GM12878 (cell line): ENCODE measurements at regions not wholly inside any gene's neighbourhood (a gene's known extent, or its start where the extent isn't known, plus 50 kb on each side); places are given as distances from the start of the nearest gene placed in this dataset.

Experiments used
- ATAC-seq: fragments of 200-7000 bp; cut with Tn5 transposase; 3 replicates; pipeline ENCODE4 v1.9.1; 2020; ENCODE audit warnings: mild to moderate bottlenecking, moderate library complexity
- BruUV-seq: library from RNA; stranded (reverse); fragments of 400-500 nt; replicated peaks from 2 replicates; lab custom pipeline; 2021; lab: Mats Ljungman, UMichigan
- CTCF ChIA-PET: fragments of 300-600 bp; sonication (Branson Sonifier 250); formaldehyde crosslinking; extraction: SDS; loops from one replicate; lab custom pipeline; 2021; ENCODE audit warnings: inconsistent platforms; lab: Yijun Ruan, JAX
- POLR2A ChIA-PET: fragments of 350-600 bp; formaldehyde crosslinking; extraction: SDS; loops from one replicate; lab custom pipeline; 2021; ENCODE audit warnings: inconsistent platforms; lab: Charles Lee
- RAD21 ChIA-PET: fragments of 300-600 bp; sonication (Branson Sonifier 250); formaldehyde crosslinking; loops from one replicate; lab custom pipeline; 2023; ENCODE audit warnings: antibody characterized with exemption; ENCODE audit not compliant: unreplicated experiment; lab: Charles Lee
- SMC1A ChIA-PET: fragments of 300-600 bp; sonication (Branson Sonifier 250); formaldehyde crosslinking; loops from one replicate; lab custom pipeline; 2023; ENCODE audit not compliant: unreplicated experiment, uncharacterized antibody; lab: Charles Lee
- DNase-seq: peaks from one replicate; pipeline ENCODE4 v3.0.0-alpha.2; 2011; ENCODE audit warnings: low read depth, low spot score
- FAIRE-seq: peaks from 3 replicates; lab custom pipeline; 2011; peaks lifted over from hg19 to GRCh38; lab: Jason Lieb, UNC
- H2AFZ ChIP-seq: 2 replicates; pipeline ENCODE4 v1.6.0; 2011; ENCODE audit warnings: low read depth, low read length, control low read depth; ENCODE audit not compliant: control insufficient read depth
- H3K27ac ChIP-seq: 2 replicates; pipeline ENCODE4 v1.5.1; 2011; ENCODE audit warnings: control low read depth; ENCODE audit not compliant: control insufficient read depth, insufficient read depth
- H3K27me3 ChIP-seq, 2 experiments: replicated peaks in 1 of 2; 2 replicates each; pipeline versions ENCODE4 v1.6.0 to v1.6.1; 2011; ENCODE audit warnings: low read length in 1 of 2; ENCODE audit not compliant: control insufficient read depth in 2 of 2, insufficient read depth in 2 of 2
- H3K36me3 ChIP-seq, 2 experiments: 2 replicates each; pipeline ENCODE4 v1.5.1; 2011; ENCODE audit warnings: low read length in 1 of 2; ENCODE audit not compliant: control insufficient read depth in 2 of 2, insufficient read depth in 2 of 2
- H3K4me1 ChIP-seq: 2 replicates; pipeline ENCODE4 v1.6.1; 2011; ENCODE audit warnings: mild to moderate bottlenecking, low read length, moderate library complexity, mixed read lengths; ENCODE audit not compliant: control insufficient read depth, insufficient read depth
- H3K4me2 ChIP-seq: 2 replicates; pipeline ENCODE4 v1.6.0; 2011; ENCODE audit warnings: control low read depth; ENCODE audit not compliant: control insufficient read depth, insufficient read depth
- H3K4me3 ChIP-seq: fragments of 200-600 bp; sonication (generic); 2 replicates; pipeline ENCODE4 v1.5.1; 2016
- H3K79me2 ChIP-seq: 2 replicates; pipeline ENCODE4 v1.6.0; 2011; ENCODE audit warnings: low read length; ENCODE audit not compliant: control insufficient read depth, insufficient read depth
- H3K9ac ChIP-seq: 2 replicates; pipeline ENCODE4 v1.8.0; 2011; ENCODE audit warnings: low read length, control low read depth, mixed read lengths; ENCODE audit not compliant: control insufficient read depth, insufficient read depth
- H3K9me3 ChIP-seq: replicated peaks from 3 replicates; pipeline ENCODE4 v1.5.1; 2011; ENCODE audit warnings: mild to moderate bottlenecking, low read length; ENCODE audit not compliant: control insufficient read depth, insufficient read depth
- H4K20me1 ChIP-seq: 2 replicates; pipeline ENCODE4 v1.6.0; 2011; ENCODE audit not compliant: control insufficient read depth, insufficient read depth
- KLF5 ChIP-seq: fragments of 450-650 bp; IDR thresholded peaks from 2 replicates; pipeline ENCODE4 v1.6.1; 2014; ENCODE audit warnings: mild to moderate bottlenecking; ENCODE audit not compliant: partially characterized antibody
- NR2C2 ChIP-seq: IDR thresholded peaks from 2 replicates; pipeline ENCODE4 v1.6.1; 2011; ENCODE audit warnings: borderline replicate concordance, low read depth; ENCODE audit not compliant: control insufficient read depth, insufficient read length
- WGBS: methylation state at CpG from one replicate; pipeline ENCODE4 v1.1.6; 2016; ENCODE audit warnings: low lambda C conversion rate; ENCODE audit not compliant: insufficient replicate concordance, insufficient coverage; ENCODE audit errors: missing lambda C conversion rate; 5-methylcytosine and 5-hydroxymethylcytosine counted together
- in situ Hi-C: fragments of 300-500 bp; cut with MboI; formaldehyde crosslinking; loops from 9 replicates; pipeline ENCODE4 v1.14.3; 2018; ENCODE audit warnings: mixed read lengths
- intact Hi-C: fragments of 100-400 bp; cut with micrococcal nuclease; formaldehyde crosslinking; loops from one replicate; pipeline ENCODE4 v1.14.2; 2022; ENCODE audit not compliant: unreplicated experiment
- TF ChIP-seq, protein P1 (sequence below): fragments of 450-650 bp; IDR thresholded peaks from 2 replicates; pipeline ENCODE4 v1.6.1; 2017; ENCODE audit warnings: borderline replicate concordance
- TF ChIP-seq, protein P2 (sequence below): fragments of 450-650 bp; IDR thresholded peaks from 2 replicates; pipeline ENCODE4 v1.6.1; 2016; ENCODE audit warnings: mild to moderate bottlenecking, moderate library complexity, borderline replicate concordance
- TF ChIP-seq, protein P3 (sequence below): fragments of 450-650 bp; IDR thresholded peaks from 2 replicates; pipeline ENCODE4 v1.6.1; 2017; ENCODE audit warnings: low read depth, mild to moderate bottlenecking, moderate library complexity

DNA sequence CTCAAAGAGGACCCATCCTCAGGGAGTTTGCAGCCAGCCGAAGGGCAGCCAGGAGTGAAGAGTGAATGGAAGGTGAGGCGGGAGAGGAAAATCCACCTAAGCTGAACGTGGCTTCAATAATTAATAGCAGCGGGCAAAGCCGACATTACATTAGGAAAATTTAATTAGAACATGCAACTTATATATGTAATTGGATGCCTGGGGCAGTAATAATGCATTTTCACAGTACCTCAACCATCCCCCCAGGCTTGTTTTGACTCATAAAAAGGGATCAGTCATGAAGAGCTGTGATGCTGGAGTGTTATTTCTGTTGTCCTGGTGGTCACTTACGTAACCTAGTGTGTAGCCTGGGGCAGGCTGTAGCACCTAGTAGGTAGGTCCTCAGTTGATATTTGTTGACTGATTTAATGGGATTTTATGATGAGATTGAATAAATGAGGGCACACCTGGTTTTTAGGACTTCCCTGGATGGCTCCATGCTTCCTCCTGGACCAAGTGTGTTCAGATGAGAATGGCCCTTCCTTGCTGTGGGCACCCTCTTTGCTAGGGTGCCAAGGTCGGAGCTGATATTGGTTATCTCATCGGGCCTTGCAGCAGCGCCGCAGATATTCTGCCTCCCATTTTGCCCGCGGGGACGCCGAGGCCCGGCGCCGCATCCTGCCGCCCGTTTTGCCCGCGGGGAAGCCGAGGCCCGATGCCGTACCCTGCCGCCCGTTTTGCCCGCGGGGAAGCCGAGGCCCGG lies 128.8 kb downstream of the CDH26 start:
- WGBS, result 41% methylated on average over 30 of the region's 30 CpGs
- ATAC-seq (no peak), FAIRE-seq (no peak), DNase-seq (no peak)
- RAD21 ChIA-PET, result no interaction called here
- H3K79me2 ChIP-seq, result no peaks in the 10 kb centered on the region
- no peak overlapping the region for H2AFZ ChIP-seq
- H3K9me3 ChIP-seq, result no peaks in the 10 kb centered on the region; the same call in 2 of the 3 replicates
- SMC1A ChIA-PET, result no interaction called here
- POLR2A ChIA-PET, result no interaction called here
- H3K27me3 ChIP-seq, result no peaks in the 10 kb centered on the region
- H3K4me1 ChIP-seq, result no peaks in the 10 kb centered on the region
- no peak overlapping the region for H3K27ac ChIP-seq
- TF ChIP-seq, protein P1, sequence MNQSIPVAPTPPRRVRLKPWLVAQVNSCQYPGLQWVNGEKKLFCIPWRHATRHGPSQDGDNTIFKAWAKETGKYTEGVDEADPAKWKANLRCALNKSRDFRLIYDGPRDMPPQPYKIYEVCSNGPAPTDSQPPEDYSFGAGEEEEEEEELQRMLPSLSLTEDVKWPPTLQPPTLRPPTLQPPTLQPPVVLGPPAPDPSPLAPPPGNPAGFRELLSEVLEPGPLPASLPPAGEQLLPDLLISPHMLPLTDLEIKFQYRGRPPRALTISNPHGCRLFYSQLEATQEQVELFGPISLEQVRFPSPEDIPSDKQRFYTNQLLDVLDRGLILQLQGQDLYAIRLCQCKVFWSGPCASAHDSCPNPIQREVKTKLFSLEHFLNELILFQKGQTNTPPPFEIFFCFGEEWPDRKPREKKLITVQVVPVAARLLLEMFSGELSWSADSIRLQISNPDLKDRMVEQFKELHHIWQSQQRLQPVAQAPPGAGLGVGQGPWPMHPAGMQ, result no peak
- TF ChIP-seq, protein P2, sequence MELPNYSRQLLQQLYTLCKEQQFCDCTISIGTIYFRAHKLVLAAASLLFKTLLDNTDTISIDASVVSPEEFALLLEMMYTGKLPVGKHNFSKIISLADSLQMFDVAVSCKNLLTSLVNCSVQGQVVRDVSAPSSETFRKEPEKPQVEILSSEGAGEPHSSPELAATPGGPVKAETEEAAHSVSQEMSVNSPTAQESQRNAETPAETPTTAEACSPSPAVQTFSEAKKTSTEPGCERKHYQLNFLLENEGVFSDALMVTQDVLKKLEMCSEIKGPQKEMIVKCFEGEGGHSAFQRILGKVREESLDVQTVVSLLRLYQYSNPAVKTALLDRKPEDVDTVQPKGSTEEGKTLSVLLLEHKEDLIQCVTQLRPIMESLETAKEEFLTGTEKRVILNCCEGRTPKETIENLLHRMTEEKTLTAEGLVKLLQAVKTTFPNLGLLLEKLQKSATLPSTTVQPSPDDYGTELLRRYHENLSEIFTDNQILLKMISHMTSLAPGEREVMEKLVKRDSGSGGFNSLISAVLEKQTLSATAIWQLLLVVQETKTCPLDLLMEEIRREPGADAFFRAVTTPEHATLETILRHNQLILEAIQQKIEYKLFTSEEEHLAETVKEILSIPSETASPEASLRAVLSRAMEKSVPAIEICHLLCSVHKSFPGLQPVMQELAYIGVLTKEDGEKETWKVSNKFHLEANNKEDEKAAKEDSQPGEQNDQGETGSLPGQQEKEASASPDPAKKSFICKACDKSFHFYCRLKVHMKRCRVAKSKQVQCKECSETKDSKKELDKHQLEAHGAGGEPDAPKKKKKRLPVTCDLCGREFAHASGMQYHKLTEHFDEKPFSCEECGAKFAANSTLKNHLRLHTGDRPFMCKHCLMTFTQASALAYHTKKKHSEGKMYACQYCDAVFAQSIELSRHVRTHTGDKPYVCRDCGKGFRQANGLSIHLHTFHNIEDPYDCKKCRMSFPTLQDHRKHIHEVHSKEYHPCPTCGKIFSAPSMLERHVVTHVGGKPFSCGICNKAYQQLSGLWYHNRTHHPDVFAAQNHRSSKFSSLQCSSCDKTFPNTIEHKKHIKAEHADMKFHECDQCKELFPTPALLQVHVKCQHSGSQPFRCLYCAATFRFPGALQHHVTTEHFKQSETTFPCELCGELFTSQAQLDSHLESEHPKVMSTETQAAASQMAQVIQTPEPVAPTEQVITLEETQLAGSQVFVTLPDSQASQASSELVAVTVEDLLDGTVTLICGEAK, result no peak
- TF ChIP-seq KLF5, result no peak
- no peak for TF ChIP-seq NR2C2
- TF ChIP-seq, protein P3, sequence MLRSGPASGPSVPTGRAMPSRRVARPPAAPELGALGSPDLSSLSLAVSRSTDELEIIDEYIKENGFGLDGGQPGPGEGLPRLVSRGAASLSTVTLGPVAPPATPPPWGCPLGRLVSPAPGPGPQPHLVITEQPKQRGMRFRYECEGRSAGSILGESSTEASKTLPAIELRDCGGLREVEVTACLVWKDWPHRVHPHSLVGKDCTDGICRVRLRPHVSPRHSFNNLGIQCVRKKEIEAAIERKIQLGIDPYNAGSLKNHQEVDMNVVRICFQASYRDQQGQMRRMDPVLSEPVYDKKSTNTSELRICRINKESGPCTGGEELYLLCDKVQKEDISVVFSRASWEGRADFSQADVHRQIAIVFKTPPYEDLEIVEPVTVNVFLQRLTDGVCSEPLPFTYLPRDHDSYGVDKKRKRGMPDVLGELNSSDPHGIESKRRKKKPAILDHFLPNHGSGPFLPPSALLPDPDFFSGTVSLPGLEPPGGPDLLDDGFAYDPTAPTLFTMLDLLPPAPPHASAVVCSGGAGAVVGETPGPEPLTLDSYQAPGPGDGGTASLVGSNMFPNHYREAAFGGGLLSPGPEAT, result no peak
- intact Hi-C loops (no loop called here), in situ Hi-C loops (no loop called here)
- no peak overlapping the region for H3K4me3 ChIP-seq
- no peaks in the 10 kb centered on the region for H3K36me3 ChIP-seq
- BruUV-seq, result no TSS peak
- no peak overlapping the region for H3K4me2 ChIP-seq
- H4K20me1 ChIP-seq, result no peaks in the 10 kb centered on the region
- CTCF ChIA-PET, result no interaction called here
- H3K9ac ChIP-seq, result no peak overlapping the region
